Activated CD8-positive, alpha-beta T cell treated with anti-CD3 and anti-CD28 coated beads, Interleukin-2, amount 10 ng/mL, durations not matched to agents 7 days and 5 days (primary cell): ENCODE measurements at regions not wholly inside any gene's neighbourhood (a gene's known extent, or its start where the extent isn't known, plus 50 kb on each side); places are given as distances from the start of the nearest gene placed in this dataset.

Experiments
- ATAC-seq: fragments of 150-1000 bp; cut with Tn5 transposase; one replicate; pipeline ENCODE4 v1.10.0; 2021; ENCODE audit warnings: moderate library complexity
- CTCF ChIA-PET: fragments of 350-600 bp; sonication (Branson Sonifier 250); formaldehyde crosslinking; loops from one replicate; lab custom pipeline; 2021; ENCODE audit warnings: antibody characterized with exemption; lab: Charles Lee
- POLR2A ChIA-PET: fragments of 350-600 bp; sonication (Branson Sonifier 250); formaldehyde crosslinking; loops from one replicate; lab custom pipeline; 2021; ENCODE audit warnings: antibody characterized with exemption; lab: Charles Lee
- DNase-seq: peaks from one replicate; pipeline ENCODE4 v3.0.0-alpha.2; 2020
- H3K27ac Mint-ChIP-seq: one replicate; pipeline ENCODE4 v1.8.0; 2021; ENCODE audit warnings: mild to moderate bottlenecking, mixed read lengths
- H3K27me3 Mint-ChIP-seq: one replicate; pipeline ENCODE4 v1.8.0; 2021; ENCODE audit warnings: low read depth, mixed read lengths
- H3K36me3 Mint-ChIP-seq: one replicate; pipeline ENCODE4 v1.8.0; 2021; ENCODE audit warnings: low read depth, mixed read lengths
- H3K4me1 Mint-ChIP-seq: one replicate; pipeline ENCODE4 v1.8.0; 2021; ENCODE audit warnings: low read depth, mixed read lengths
- H3K4me3 Mint-ChIP-seq: one replicate; pipeline ENCODE4 v1.8.0; 2021; ENCODE audit warnings: mild to moderate bottlenecking, mixed read lengths
- H3K9me3 Mint-ChIP-seq: one replicate; pipeline ENCODE4 v1.8.0; 2022; ENCODE audit warnings: mixed read lengths; ENCODE audit not compliant: insufficient read depth

DNA sequence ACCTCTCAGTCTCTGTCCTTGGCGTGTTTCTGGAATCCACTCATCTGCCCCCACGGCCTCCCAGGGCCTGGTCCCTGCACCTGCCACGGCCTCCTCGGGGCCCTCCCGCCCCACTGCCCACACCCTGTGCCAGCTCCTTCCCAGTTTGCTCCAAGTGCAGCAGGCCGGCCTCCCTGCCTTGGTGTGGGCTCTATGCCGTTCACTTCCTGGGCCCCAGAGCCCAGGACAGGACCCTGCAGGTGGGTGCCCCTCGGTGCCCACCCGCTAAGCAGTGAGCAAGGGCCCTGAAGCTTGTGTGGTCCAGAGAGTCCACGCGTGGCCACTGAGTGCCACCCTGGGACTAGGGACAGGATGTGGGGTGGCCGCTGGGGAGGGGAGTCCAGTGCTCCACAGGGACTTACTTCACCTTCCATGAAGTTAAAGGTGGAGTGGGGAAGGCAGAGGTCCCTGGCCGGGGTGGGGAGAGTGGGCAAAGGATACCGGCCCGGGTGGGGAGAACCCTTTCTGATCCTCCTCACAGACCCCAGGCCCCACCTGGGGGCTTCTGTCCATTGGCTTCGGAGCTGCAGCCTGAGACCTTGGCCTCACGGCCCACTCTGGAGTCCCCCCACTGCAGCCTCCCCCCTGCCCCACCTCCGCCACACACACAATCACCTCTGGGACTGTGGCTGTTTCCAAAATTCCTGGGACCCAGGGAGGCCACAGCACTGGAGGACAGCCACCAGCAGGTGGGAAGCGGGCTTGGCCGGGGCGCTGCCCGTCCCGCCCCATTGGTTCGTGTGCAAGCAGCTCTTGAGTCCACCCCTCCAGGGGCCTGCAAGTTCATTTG, 60.0 kb upstream of the NKX1-1 start:
- no peaks in the 10 kb centered on the region for H3K36me3 Mint-ChIP-seq
- no peak overlapping the region for H3K4me3 Mint-ChIP-seq
- no peak for DNase-seq
- no peaks in the 10 kb centered on the region for H3K27me3 Mint-ChIP-seq
- H3K9me3 Mint-ChIP-seq = no peaks in the 10 kb centered on the region
- ChIA-PET POLR2A (no interaction called here), CTCF (no interaction called here)
- no peaks in the 10 kb centered on the region for H3K4me1 Mint-ChIP-seq
- no peak for ATAC-seq
- H3K27ac Mint-ChIP-seq = no peak overlapping the region

DNA sequence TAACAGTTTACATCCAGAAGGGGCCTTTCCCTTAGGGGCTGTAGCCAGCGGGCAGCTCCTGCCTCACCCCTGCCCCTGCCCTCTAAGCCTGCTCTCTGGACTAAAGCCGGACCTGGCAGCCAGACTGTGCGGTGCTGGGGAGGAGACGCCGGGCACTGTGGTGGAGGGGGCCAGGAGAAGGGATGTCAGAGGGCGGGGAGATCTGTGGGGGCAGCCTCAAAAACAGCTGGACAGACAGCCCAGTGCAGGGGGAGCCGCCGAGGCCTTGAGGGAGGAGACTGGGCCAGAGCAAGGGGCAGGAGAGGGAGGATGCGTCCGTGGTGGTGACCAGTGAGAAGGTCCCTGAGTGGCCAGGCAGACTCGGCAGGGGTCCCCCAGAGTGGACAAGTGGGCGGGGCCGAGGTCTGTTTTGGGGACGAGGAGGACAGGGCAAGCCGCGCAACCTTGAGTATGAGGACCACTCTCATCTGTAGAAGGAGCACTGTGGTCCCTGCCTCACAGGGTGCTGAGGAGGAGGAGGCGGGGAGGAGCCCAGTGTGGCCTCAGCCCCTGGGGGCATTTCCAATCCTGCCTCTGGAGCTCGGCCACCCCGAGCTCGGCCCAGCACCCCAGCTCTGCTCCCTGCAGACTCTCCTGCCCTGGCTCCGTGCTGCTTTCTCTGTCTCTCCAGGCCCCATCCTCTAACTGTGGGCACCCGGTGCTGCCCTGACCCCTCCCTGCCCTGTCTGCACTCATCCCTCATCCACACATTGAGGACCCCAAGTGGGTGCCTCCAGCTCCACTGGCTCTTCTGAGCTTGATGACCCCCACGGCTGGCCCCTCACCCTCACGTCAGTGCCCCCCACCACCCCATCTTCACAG, 59.2 kb upstream of the NKX1-1 start:
- H3K27me3 Mint-ChIP-seq = no peaks in the 10 kb centered on the region
- POLR2A ChIA-PET = no interaction called here
- DNase-seq (no peak), ATAC-seq (no peak)
- H3K36me3 Mint-ChIP-seq = no peaks in the 10 kb centered on the region
- CTCF ChIA-PET = no interaction called here
- no peaks in the 10 kb centered on the region for H3K9me3 Mint-ChIP-seq
- no peak overlapping the region for H3K4me3 Mint-ChIP-seq
- no peak overlapping the region for H3K27ac Mint-ChIP-seq
- no peaks in the 10 kb centered on the region for H3K4me1 Mint-ChIP-seq

DNA sequence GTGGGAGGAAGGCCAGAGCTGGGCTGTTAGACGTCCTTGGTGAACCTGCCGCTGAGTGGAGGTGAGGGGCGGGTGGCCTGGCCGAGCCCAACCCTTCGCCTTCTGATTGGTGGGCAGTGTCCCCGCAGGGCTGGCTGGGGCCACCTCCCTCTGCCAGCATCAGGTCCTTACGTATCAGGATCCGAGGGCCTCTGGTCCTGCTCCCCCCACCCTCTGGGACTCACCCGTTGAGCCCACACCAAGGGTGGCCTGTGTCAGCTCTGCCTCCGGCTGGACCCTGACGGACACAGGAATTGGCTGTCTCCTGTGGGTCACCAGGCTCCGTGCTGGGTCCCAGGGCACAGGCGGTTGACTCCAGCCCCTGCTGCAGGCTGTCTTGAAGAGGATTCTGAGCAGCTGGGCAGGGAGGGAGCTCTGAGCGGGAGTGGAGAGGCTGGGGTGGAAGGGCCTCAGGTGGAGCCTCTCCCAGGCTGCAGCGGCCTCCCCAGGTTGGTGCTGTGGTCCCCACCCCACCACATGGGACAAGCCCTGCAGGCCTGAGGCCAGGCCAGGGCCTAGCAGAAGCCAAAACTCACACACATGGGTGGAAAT, 58.4 kb upstream of the NKX1-1 start:
- Mint-ChIP-seq H3K4me1 (no peaks in the 10 kb centered on the region), H3K36me3 (no peaks in the 10 kb centered on the region), H3K27ac (no peak overlapping the region), H3K27me3 (no peaks in the 10 kb centered on the region), H3K9me3 (no peaks in the 10 kb centered on the region), H3K4me3 (no peak overlapping the region)
- ChIA-PET POLR2A (no interaction called here), CTCF (no interaction called here)
- ATAC-seq (no peak), DNase-seq (no peak)

DNA sequence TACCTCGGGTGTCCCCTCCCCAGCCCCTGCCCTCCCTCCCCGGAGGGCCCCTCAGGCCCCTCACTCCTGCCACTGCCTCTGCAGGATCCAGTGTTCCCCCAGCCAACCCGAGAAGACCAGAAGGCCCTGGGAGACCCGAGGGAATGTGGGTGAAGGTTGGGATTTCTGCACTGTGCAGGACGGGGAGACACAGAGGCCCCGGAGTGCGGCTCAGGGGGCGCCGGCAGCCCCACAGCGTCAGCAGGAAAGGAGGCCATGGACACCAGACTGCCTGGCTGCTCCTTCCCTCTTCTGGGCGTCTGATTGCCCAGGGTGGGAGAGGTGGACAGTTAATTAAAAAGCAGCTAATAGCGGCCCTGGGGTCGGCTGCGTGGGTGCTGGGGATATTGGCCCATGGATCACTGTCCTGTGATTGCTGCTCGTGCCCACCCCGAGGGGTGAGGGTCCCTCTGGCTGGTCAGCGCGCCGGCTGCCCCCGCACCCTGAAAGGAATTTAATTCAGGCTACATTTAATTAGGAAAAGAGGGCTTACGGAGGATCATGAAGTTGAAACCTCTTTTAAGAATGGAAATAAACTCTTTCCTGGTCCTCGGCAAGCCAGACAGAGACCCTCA, 57.8 kb upstream of the NKX1-1 start:
- CTCF ChIA-PET = no interaction called here

DNA sequence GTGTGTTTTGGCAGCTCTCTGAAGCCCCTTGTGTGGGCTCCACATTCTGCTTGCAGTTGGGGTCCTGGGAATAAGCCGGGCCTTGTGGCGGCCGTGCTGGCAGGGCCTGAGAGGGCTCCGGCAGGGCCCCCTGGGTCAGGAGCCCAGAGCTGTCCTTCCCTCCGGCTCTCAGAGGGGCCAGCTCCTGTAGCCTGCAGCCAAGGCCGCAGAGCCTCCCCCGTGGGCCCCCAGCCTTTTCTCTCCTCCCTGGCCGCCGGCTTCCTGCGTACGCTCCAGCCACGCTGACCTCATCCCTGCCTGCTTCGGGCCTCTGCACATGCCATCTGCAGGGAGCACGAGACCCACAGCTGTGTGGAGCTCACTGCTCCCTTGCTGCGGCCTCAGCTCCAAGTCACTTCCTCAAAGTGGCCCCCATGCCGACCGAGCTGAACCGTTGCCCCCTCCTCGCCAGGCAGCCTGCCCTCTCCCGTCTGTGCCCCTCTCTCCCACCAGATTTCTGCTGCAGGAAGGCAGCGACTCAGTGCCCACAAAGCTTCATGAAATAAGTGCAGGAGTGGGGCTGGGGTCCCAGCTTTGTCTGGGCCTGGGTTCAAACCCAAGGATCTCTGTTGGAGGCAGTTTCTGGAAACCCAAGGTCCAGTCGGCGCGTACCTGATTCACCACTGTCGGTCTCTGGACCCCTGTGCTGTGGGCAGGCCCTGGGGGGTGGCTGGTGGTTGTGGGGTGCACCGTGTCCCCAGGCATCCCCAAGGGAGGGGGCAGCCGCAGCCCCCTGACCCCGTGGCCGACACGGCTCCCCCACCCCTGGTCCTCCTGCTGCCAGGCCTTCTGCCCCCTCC, 57.1 kb upstream of the NKX1-1 start:
- Mint-ChIP-seq H3K4me1 (no peaks in the 10 kb centered on the region), H3K36me3 (no peaks in the 10 kb centered on the region), H3K9me3 (no peaks in the 10 kb centered on the region), H3K4me3 (no peak overlapping the region), H3K27me3 (peaks cover 4% of the 10 kb centered on the region), H3K27ac (no peak overlapping the region)
- ATAC-seq (no peak), DNase-seq (no peak)
- POLR2A ChIA-PET = no interaction called here
- CTCF ChIA-PET = no interaction called here

More for the DNA sequence above, 57.8 kb upstream of the NKX1-1 start:
- Mint-ChIP-seq H3K4me1 (no peaks in the 10 kb centered on the region), H3K27me3 (no peaks in the 10 kb centered on the region), H3K9me3 (no peaks in the 10 kb centered on the region), H3K36me3 (no peaks in the 10 kb centered on the region), H3K4me3 (no peak overlapping the region), H3K27ac (no peak overlapping the region)
- no peak for ATAC-seq
- POLR2A ChIA-PET = no interaction called here
- no peak for DNase-seq

DNA sequence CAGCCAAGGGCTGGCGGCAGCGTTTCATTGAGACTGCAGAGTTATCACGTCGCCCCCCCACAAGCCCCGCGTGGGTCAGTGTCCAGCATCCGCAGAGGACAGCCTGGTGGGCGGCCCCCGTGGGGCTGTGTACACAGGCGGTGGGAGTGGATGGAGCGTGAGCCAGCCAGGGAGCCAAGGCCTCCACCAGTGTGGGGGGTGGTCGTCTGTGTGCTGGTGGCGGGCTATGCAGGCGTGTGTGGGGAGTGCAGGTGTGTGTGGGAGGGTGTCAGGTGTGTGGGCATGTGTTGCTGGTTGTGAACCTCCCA, 56.5 kb upstream of the NKX1-1 start:
- DNase-seq (no peak), ATAC-seq (no peak)
- ChIA-PET POLR2A (no interaction called here), CTCF (no interaction called here)
- peaks cover 7% of the 10 kb centered on the region for H3K27me3 Mint-ChIP-seq
- H3K36me3 Mint-ChIP-seq = no peaks in the 10 kb centered on the region
- H3K27ac Mint-ChIP-seq = no peak overlapping the region
- H3K4me3 Mint-ChIP-seq = no peak overlapping the region
- H3K9me3 Mint-ChIP-seq = no peaks in the 10 kb centered on the region
- H3K4me1 Mint-ChIP-seq = no peaks in the 10 kb centered on the region

DNA sequence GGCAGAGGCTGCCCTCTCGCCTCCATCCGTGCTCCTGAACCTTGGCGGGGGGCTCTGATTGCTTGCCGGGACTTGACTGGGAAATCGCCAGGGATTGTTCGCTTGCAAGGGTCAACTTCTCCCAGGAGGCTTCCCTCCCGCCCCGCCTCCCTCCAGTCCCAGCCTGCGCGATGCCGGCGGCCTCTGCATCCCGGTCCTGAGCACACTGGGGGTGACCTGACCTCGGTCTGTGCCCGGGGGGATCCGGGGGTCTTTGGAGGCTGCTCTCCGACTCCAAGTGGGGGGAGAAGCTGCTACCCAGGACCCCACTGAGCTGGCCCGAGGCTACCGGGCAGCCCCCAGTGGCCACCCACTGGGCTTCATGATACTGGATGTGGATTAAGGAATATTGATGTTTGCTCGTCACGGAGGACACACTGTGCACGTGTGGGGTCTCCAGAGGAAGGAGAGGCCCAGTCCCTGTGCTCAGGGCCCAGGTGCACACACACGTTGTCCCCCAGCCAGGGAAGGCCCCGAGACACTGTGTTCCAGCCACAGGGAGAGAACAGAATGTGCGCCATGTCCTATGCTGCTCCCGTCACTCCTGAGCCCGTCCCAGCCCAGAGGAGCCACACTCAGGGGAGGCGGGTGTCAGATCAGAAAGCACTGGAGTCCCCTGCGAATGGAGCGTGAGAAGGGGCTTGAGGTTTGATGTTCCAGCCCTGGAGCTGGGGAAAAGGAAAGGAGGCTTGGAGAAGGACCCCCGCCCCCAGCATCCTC, 55.9 kb upstream of the NKX1-1 start:
- no peak overlapping the region for H3K4me3 Mint-ChIP-seq
- no peaks in the 10 kb centered on the region for H3K36me3 Mint-ChIP-seq
- no peaks in the 10 kb centered on the region for H3K9me3 Mint-ChIP-seq
- no peak for DNase-seq
- peaks cover 7% of the 10 kb centered on the region for H3K27me3 Mint-ChIP-seq
- ATAC-seq = no peak
- CTCF ChIA-PET = no interaction called here
- POLR2A ChIA-PET = no interaction called here
- no peaks in the 10 kb centered on the region for H3K4me1 Mint-ChIP-seq
- no peak overlapping the region for H3K27ac Mint-ChIP-seq

DNA sequence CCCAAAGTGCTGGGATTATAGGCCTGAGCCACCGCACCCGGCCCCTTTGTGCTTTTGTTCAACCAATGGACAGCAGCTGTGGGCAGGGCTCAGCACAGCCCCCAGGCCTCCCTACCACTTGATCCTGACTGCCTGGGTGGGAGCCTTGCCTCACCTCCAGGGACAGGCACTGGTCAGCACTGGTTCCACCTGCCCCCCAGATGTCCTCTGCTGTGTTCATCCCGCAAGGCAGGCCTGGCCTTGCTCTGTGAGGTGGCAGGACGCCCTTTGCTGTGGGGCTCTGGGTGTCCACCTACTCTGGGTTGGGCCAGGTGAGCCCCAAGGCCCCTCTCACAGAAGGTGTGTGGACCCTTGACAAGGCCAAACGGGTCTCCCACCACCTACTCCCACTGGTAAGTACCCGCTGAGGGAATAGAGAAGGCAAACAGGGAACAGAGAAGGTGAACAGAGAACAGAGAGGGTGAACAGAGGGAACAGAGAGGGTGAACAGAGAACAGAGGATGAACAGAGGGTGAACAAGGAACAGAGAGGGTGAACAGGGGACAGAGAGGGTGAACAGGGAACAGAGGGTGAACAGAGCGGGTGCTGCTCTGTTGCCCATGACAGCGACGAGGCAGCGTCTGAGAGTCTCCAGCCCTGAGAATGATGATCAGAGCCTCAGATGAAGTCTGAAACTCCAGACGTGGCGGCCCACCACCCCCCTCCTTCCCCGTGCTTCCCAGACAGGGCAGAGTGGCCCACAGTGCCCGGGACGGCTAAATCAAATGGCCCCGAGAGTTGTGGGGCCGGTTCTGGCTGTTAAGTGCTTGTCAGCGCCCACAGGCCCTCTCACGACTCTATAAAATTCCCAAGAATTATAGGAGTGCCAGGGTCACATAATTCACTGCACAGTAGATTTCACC, 55.0 kb upstream of the NKX1-1 start:
- DNase-seq = no peak
- Mint-ChIP-seq H3K4me1 (no peaks in the 10 kb centered on the region), H3K4me3 (no peak overlapping the region), H3K27ac (no peak overlapping the region), H3K27me3 (peaks cover 11% of the 10 kb centered on the region), H3K36me3 (no peaks in the 10 kb centered on the region), H3K9me3 (peaks cover 4% of the 10 kb centered on the region)
- CTCF ChIA-PET = no interaction called here
- POLR2A ChIA-PET = no interaction called here
- ATAC-seq = no peak

DNA sequence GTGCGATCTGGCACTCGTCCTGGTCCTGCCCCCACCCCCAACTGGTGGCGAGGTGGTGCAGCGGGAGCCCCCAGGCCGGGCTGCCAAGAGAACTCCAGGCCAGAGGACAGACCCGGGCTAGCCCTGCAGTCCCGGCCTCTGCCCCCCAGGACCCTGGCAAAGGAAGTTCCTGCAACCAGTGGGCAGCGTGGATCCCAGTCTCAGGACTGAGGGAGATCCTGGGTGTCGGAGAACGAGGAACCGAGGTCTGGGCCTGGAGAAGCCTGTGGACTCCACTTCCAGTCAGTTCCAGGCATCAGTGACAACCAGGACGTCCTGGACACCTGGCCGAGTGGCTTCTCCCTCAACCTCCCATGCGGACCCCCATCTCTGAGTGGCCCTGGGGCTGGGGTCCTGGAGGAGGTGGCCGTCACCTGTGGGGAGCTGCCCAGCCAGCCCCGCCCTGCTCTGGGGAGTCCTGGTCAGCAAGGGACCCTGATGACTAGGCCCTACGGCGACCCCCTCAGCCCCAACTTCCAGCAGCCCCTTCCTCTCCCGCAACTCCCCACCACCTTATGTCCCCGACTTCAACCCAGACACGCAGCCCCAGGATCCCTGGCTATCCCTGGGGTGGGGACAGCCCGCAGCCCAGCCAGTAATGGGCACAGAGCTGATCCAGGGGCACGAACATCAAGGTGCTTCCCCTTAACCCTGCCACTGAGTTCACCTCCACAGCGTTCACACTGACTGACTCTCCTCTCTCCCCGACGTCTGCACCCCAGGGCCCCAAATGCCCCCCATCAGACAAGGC, 53.7 kb upstream of the NKX1-1 start:
- H3K4me3 Mint-ChIP-seq = no peak overlapping the region
- peaks cover 11% of the 10 kb centered on the region for H3K27me3 Mint-ChIP-seq
- no peaks in the 10 kb centered on the region for H3K36me3 Mint-ChIP-seq
- no peak for ATAC-seq
- H3K4me1 Mint-ChIP-seq = no peaks in the 10 kb centered on the region
- H3K27ac Mint-ChIP-seq = no peak overlapping the region
- CTCF ChIA-PET = no interaction called here
- H3K9me3 Mint-ChIP-seq = peaks cover 4% of the 10 kb centered on the region
- POLR2A ChIA-PET = no interaction called here
- DNase-seq = no peak
